HEK293T (cell line): ENCODE measurements at regions not wholly inside any gene's neighbourhood (a gene's known extent, or its start where the extent isn't known, plus 50 kb on each side); places are given as distances from the start of the nearest gene placed in this dataset.

ENCODE experiments used
- CTCF ChIA-PET: fragments of 350-600 bp; formaldehyde crosslinking; extraction: SDS; loops from one replicate; lab custom pipeline; 2021; ENCODE audit warnings: antibody characterized with exemption, inconsistent platforms; lab: Yijun Ruan, JAX
- POLR2A ChIA-PET: fragments of 350-600 bp; formaldehyde crosslinking; extraction: SDS; loops from one replicate; lab custom pipeline; 2020; ENCODE audit warnings: antibody characterized with exemption, inconsistent platforms; lab: Yijun Ruan, JAX
- DNase-seq: peaks from one replicate; pipeline ENCODE4 v3.0.0; 2012; ENCODE audit warnings: mixed read lengths; ENCODE audit errors: extremely low spot score
- ARNT ChIP-seq: fragments of 450-650 bp; IDR thresholded peaks from 2 replicates; pipeline ENCODE4 v1.6.1; 2017; ENCODE audit warnings: mild to moderate bottlenecking
- BHLHE40 ChIP-seq: fragments of 450-650 bp; IDR thresholded peaks from 2 replicates; pipeline ENCODE4 v1.6.1; 2016; ENCODE audit warnings: mild to moderate bottlenecking, moderate library complexity, borderline replicate concordance
- CTBP1 ChIP-seq: fragments of 450-650 bp; IDR thresholded peaks from 2 replicates; pipeline ENCODE4 v1.6.1; 2016; ENCODE audit warnings: borderline replicate concordance
- ELF4 ChIP-seq: fragments of 450-650 bp; IDR thresholded peaks from 2 replicates; pipeline ENCODE4 v1.6.1; 2017; ENCODE audit warnings: antibody characterized with exemption
- FOXA1 ChIP-seq: fragments of 450-650 bp; IDR thresholded peaks from 2 replicates; pipeline ENCODE4 v1.6.1; 2016; ENCODE audit warnings: mild to moderate bottlenecking
- FOXK2 ChIP-seq: fragments of 450-650 bp; IDR thresholded peaks from 2 replicates; pipeline ENCODE4 v1.6.1; 2016; ENCODE audit warnings: mild to moderate bottlenecking
- FOXM1 ChIP-seq: fragments of 450-650 bp; IDR thresholded peaks from 2 replicates; pipeline ENCODE4 v1.6.1; 2017; ENCODE audit warnings: mild to moderate bottlenecking, borderline replicate concordance
- HDGF ChIP-seq: fragments of 450-650 bp; IDR thresholded peaks from 2 replicates; pipeline ENCODE4 v1.6.1; 2017; ENCODE audit warnings: antibody characterized with exemption, borderline replicate concordance
- L3MBTL2 ChIP-seq: fragments of 450-650 bp; conservative IDR thresholded peaks from 2 replicates; pipeline ENCODE4 v1.6.1; 2016; ENCODE audit warnings: mild to moderate bottlenecking
- LEF1 ChIP-seq: fragments of 450-650 bp; IDR thresholded peaks from 2 replicates; pipeline ENCODE4 v1.6.1; 2017; ENCODE audit warnings: mild to moderate bottlenecking, borderline replicate concordance
- NFRKB ChIP-seq: fragments of 450-650 bp; IDR thresholded peaks from 2 replicates; pipeline ENCODE4 v1.6.1; 2016; ENCODE audit warnings: mild to moderate bottlenecking, moderate library complexity
- SP1 ChIP-seq: fragments of 450-650 bp; IDR thresholded peaks from 2 replicates; pipeline ENCODE4 v1.6.1; 2017
- SUZ12 ChIP-seq: fragments of 450-650 bp; IDR thresholded peaks from 2 replicates; pipeline ENCODE4 v1.6.1; 2016; ENCODE audit warnings: mild to moderate bottlenecking
- TARDBP ChIP-seq: fragments of 450-650 bp; IDR thresholded peaks from 2 replicates; pipeline ENCODE4 v1.6.1; 2016
- ZNF384 ChIP-seq: fragments of 450-650 bp; IDR thresholded peaks from 2 replicates; pipeline ENCODE4 v1.6.1; 2016
- TF ChIP-seq, protein P1 (sequence below): fragments of 450-650 bp; IDR thresholded peaks from 2 replicates; pipeline ENCODE4 v1.6.1; 2016

DNA sequence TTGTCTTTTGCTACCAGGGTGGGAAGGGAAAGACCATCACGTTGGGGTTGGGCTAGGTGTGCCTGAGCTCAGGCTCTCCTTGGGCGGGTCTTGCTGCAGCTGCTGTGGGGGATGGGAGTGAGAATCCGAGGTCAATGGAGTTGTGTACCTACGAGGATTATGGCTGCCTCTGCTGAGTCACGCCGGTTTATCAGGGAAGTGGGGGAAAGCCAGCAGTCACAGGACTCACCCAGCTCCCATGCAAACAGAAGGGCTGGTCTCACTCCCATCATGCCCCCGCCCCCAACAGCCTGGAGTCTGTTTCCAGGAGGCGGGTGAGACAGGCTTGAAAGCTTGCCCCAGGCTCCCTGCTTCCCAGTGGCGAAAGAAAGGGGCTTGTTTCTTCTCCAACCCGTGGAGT is 1259.0 kb upstream of the GOT2 start:
- ChIA-PET CTCF (no interaction called here), POLR2A (no interaction called here)
- TF ChIP-seq HDGF (no peak), FOXM1 (no peak), SP1 (no peak)
- no peak for DNase-seq

DNA sequence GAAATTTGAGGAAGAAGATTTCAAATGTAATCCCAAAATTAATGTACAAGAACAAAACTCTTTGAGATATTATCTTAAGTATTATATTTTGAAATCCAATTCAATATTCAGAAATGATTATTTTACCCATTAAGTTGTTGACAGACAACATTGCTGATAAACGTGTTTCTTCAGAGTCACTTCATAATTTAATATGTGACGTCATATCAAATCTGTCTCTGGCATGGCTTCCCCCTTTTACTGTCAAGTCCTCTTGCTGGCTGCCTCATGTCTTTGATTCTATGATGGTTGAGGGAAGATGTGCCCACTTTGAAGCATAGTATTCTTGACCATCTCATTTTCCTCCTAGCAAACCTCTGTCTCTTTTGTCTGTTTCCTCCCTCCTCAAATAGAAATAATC is 1257.1 kb upstream of the GOT2 start:
- POLR2A ChIA-PET = no interaction called here
- CTCF ChIA-PET = no interaction called here
- DNase-seq = no peak
- TF ChIP-seq FOXK2 = no peak
- TF ChIP-seq L3MBTL2 = no peak
- TF ChIP-seq FOXM1 = no peak
- no peak for TF ChIP-seq ELF4
- TF ChIP-seq NFRKB = no peak
- no peak for TF ChIP-seq CTBP1

DNA sequence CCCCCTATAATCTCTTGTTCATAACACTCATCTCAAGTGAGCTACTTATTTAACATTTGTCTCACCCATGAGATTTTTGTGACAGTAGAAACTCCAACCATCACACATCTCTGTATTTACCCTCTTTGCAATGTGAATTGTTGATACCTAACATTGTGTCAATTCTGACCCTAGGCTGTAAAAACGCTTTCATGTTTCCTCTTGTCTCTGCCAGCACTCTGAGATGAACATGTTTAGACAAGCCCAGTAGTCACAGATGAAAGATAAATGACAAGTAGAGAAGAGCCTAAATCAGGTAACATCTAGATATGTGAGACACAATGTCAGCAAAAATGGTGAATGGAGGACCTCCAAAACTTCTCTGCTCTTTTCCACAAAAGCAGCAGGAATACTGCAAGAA is 1254.5 kb upstream of the GOT2 start:
- CTCF ChIA-PET = no interaction called here
- POLR2A ChIA-PET = no interaction called here
- DNase-seq = no peak
- TF ChIP-seq TARDBP = no peak
- TF ChIP-seq ZNF384 = no peak
- TF ChIP-seq FOXA1 = no peak

- no peak for DNase-seq
- TF ChIP-seq SP1 (no peak), ARNT (no peak), SUZ12 (no peak), FOXM1 (no peak), FOXK2 (no peak), ELF4 (no peak), BHLHE40 (no peak), NFRKB (no peak), HDGF (no peak), FOXA1 (no peak), L3MBTL2 (no peak), TARDBP (no peak)
- POLR2A ChIA-PET = no interaction called here
- CTCF ChIA-PET = no interaction called here
Measured at GRCh38 chr16:59975953-59976352, 1241.8 kb upstream of the GOT2 start.

- TF ChIP-seq, protein P1, sequence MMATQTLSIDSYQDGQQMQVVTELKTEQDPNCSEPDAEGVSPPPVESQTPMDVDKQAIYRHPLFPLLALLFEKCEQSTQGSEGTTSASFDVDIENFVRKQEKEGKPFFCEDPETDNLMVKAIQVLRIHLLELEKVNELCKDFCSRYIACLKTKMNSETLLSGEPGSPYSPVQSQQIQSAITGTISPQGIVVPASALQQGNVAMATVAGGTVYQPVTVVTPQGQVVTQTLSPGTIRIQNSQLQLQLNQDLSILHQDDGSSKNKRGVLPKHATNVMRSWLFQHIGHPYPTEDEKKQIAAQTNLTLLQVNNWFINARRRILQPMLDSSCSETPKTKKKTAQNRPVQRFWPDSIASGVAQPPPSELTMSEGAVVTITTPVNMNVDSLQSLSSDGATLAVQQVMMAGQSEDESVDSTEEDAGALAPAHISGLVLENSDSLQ = no peak
- TF ChIP-seq SP1 (no peak), FOXK2 (no peak), CTBP1 (no peak), HDGF (no peak), ZNF384 (no peak), LEF1 (no peak)
- DNase-seq = no peak
- POLR2A ChIA-PET = no interaction called here
- CTCF ChIA-PET = no interaction called here
Measured at GRCh38 chr16:59973966-59974365, 1239.8 kb upstream of the GOT2 start.

GRCh38 chr16:59971264-59971663 is 1237.1 kb upstream of the GOT2 start:
- TF ChIP-seq HDGF = no peak
- TF ChIP-seq FOXM1 = no peak
- TF ChIP-seq SP1 = no peak
- no peak for TF ChIP-seq FOXA1
- no peak for TF ChIP-seq ELF4
- TF ChIP-seq CTBP1 = no peak
- TF ChIP-seq NFRKB = no peak
- TF ChIP-seq FOXK2 = no peak
- no peak for TF ChIP-seq L3MBTL2
- no peak for TF ChIP-seq SUZ12
- TF ChIP-seq, protein P1 = no peak
- TF ChIP-seq TARDBP = no peak
- no peak for TF ChIP-seq BHLHE40
- ChIA-PET CTCF (no interaction called here), POLR2A (no interaction called here)
- DNase-seq = no peak

GRCh38 chr16:59964232-59964924 is 1230.3 kb upstream of the GOT2 start:
- TF ChIP-seq L3MBTL2 = no peak
- TF ChIP-seq TARDBP = no peak
- TF ChIP-seq HDGF = no peak
- TF ChIP-seq FOXK2 = no peak
- TF ChIP-seq CTBP1 = no peak
- no peak for TF ChIP-seq ARNT
- no peak for TF ChIP-seq SP1
- TF ChIP-seq ZNF384 = no peak
- no peak for TF ChIP-seq FOXM1
- TF ChIP-seq SUZ12 = no peak
- TF ChIP-seq BHLHE40 = no peak
- no peak for TF ChIP-seq FOXA1
- TF ChIP-seq LEF1 = no peak
- TF ChIP-seq NFRKB = no peak
- TF ChIP-seq, protein P1 = no peak
- no peak for TF ChIP-seq ELF4
- CTCF ChIA-PET = no interaction called here
- POLR2A ChIA-PET = no interaction called here
- no peak for DNase-seq
